Stimulated activated memory B cell treated with anti-CD40 and anti-IgM and Interleukin-4, amounts not matched to agents 10 μg/mL and 1 μg/mL and 100 μg/mL, for 72 hours (primary cell): ENCODE measurements at regions not wholly inside any gene's neighbourhood (a gene's known extent, or its start where the extent isn't known, plus 50 kb on each side); places are given as distances from the start of the nearest gene placed in this dataset.
"Not testable (repeated sequence)": the region's sequence is repeated elsewhere in the genome, so short reads cannot be mapped to it uniquely, and the experiment has no call there.

Experiments
- ATAC-seq: fragments of 150-1000 bp; cut with Tn5 transposase; 2 replicates; pipeline ENCODE4 v1.10.0; 2021
- H3K27ac Mint-ChIP-seq: one replicate; pipeline ENCODE4 v1.8.0; 2022; ENCODE audit warnings: mild to moderate bottlenecking, mixed read lengths
- H3K27me3 Mint-ChIP-seq: one replicate; pipeline ENCODE4 v1.8.0; 2022; ENCODE audit warnings: mixed read lengths
- H3K36me3 Mint-ChIP-seq: one replicate; pipeline ENCODE4 v1.8.0; 2022; ENCODE audit warnings: mixed read lengths
- H3K4me1 Mint-ChIP-seq: one replicate; pipeline ENCODE4 v1.8.0; 2022; ENCODE audit warnings: mixed read lengths
- H3K4me3 Mint-ChIP-seq: one replicate; pipeline ENCODE4 v1.8.0; 2022; ENCODE audit warnings: mild to moderate bottlenecking, moderate library complexity, mixed read lengths
- H3K9me3 Mint-ChIP-seq: one replicate; pipeline ENCODE4 v1.8.0; 2022; ENCODE audit warnings: mixed read lengths

GRCh38 chrX:144129511-144129910 is 245.6 kb downstream of the UBE2NL start:
- H3K27ac Mint-ChIP-seq, H3K9me3 Mint-ChIP-seq, H3K27me3 Mint-ChIP-seq, H3K4me1 Mint-ChIP-seq, H3K4me3 Mint-ChIP-seq, ATAC-seq, H3K36me3 Mint-ChIP-seq: not testable (repeated sequence)

GRCh38 chrX:144130507-144130906 is 246.6 kb downstream of the UBE2NL start:
- H3K4me1 Mint-ChIP-seq, H3K36me3 Mint-ChIP-seq, ATAC-seq, H3K9me3 Mint-ChIP-seq, H3K27me3 Mint-ChIP-seq, H3K27ac Mint-ChIP-seq, H3K4me3 Mint-ChIP-seq: not testable (repeated sequence)

- not testable (repeated sequence) for H3K4me1 Mint-ChIP-seq, H3K27me3 Mint-ChIP-seq, H3K4me3 Mint-ChIP-seq, H3K9me3 Mint-ChIP-seq, ATAC-seq, H3K36me3 Mint-ChIP-seq, H3K27ac Mint-ChIP-seq
Observed at GRCh38 chrX:144131080-144131479, 247.2 kb downstream of the UBE2NL start.

- H3K27me3 Mint-ChIP-seq, H3K9me3 Mint-ChIP-seq: not testable (repeated sequence)
Observed at GRCh38 chrX:144134448-144135119, 250.7 kb downstream of the UBE2NL start.

GRCh38 chrX:144154474-144154873 is 270.6 kb downstream of the UBE2NL start:
- not testable (repeated sequence) for H3K36me3 Mint-ChIP-seq, H3K4me3 Mint-ChIP-seq, H3K27me3 Mint-ChIP-seq, H3K27ac Mint-ChIP-seq, H3K9me3 Mint-ChIP-seq, H3K4me1 Mint-ChIP-seq, ATAC-seq

More at GRCh38 chrX:144134448-144135119, 250.7 kb downstream of the UBE2NL start:
- not testable (repeated sequence) for H3K36me3 Mint-ChIP-seq, ATAC-seq, H3K27ac Mint-ChIP-seq, H3K4me1 Mint-ChIP-seq, H3K4me3 Mint-ChIP-seq

GRCh38 chrX:144185197-144185596 is 301.3 kb downstream of the UBE2NL start:
- H3K4me1 Mint-ChIP-seq, H3K4me3 Mint-ChIP-seq, H3K36me3 Mint-ChIP-seq, H3K27ac Mint-ChIP-seq, H3K9me3 Mint-ChIP-seq, H3K27me3 Mint-ChIP-seq: not testable (repeated sequence)
- peak; percentile 45 for ATAC-seq

GRCh38 chrX:144188489-144188888 is 304.6 kb downstream of the UBE2NL start:
- H3K9me3 Mint-ChIP-seq, H3K27ac Mint-ChIP-seq, H3K27me3 Mint-ChIP-seq, H3K4me3 Mint-ChIP-seq, ATAC-seq, H3K36me3 Mint-ChIP-seq, H3K4me1 Mint-ChIP-seq: not testable (repeated sequence)

GRCh38 chrX:144197057-144197456 is 313.2 kb downstream of the UBE2NL start:
- ATAC-seq, H3K27ac Mint-ChIP-seq, H3K9me3 Mint-ChIP-seq, H3K27me3 Mint-ChIP-seq, H3K4me1 Mint-ChIP-seq, H3K4me3 Mint-ChIP-seq, H3K36me3 Mint-ChIP-seq: not testable (repeated sequence)

GRCh38 chrX:144202726-144203125 is 318.9 kb downstream of the UBE2NL start:
- not testable (repeated sequence) for H3K36me3 Mint-ChIP-seq, H3K4me1 Mint-ChIP-seq, H3K4me3 Mint-ChIP-seq, H3K27me3 Mint-ChIP-seq, H3K9me3 Mint-ChIP-seq, H3K27ac Mint-ChIP-seq
- peak; percentile 45 for ATAC-seq

GRCh38 chrX:144208360-144209024 is 324.6 kb downstream of the UBE2NL start:
- H3K4me1 Mint-ChIP-seq, H3K27ac Mint-ChIP-seq, H3K9me3 Mint-ChIP-seq, H3K36me3 Mint-ChIP-seq, H3K4me3 Mint-ChIP-seq, H3K27me3 Mint-ChIP-seq, ATAC-seq: not testable (repeated sequence)

- no peaks in the 10 kb centered on the region for H3K9me3 Mint-ChIP-seq
- no peak for ATAC-seq
- H3K36me3 Mint-ChIP-seq, result no peaks in the 10 kb centered on the region
- H3K27me3 Mint-ChIP-seq, result no peaks in the 10 kb centered on the region
- H3K4me3 Mint-ChIP-seq, result no peak overlapping the region
- H3K27ac Mint-ChIP-seq, result no peak overlapping the region
- H3K4me1 Mint-ChIP-seq, result no peaks in the 10 kb centered on the region
Observed at GRCh38 chrX:144214651-144215050, 330.8 kb downstream of the UBE2NL start.

GRCh38 chrX:144219035-144219434 is 335.2 kb downstream of the UBE2NL start:
- Mint-ChIP-seq H3K9me3 (no peaks in the 10 kb centered on the region), H3K27me3 (no peaks in the 10 kb centered on the region), H3K27ac (no peak overlapping the region), H3K4me1 (no peaks in the 10 kb centered on the region), H3K4me3 (no peak overlapping the region), H3K36me3 (no peaks in the 10 kb centered on the region)
- ATAC-seq, result no peak

GRCh38 chrX:144231116-144231785 is 347.4 kb downstream of the UBE2NL start:
- H3K27me3 Mint-ChIP-seq, H3K4me3 Mint-ChIP-seq, H3K4me1 Mint-ChIP-seq, H3K27ac Mint-ChIP-seq, ATAC-seq, H3K36me3 Mint-ChIP-seq, H3K9me3 Mint-ChIP-seq: not testable (repeated sequence)

GRCh38 chrX:144253356-144253755 is 369.5 kb downstream of the UBE2NL start:
- Mint-ChIP-seq H3K4me3 (no peak overlapping the region), H3K9me3 (peaks cover 5% of the 10 kb centered on the region), H3K4me1 (no peaks in the 10 kb centered on the region), H3K36me3 (no peaks in the 10 kb centered on the region), H3K27ac (no peak overlapping the region), H3K27me3 (no peaks in the 10 kb centered on the region)
- no peak for ATAC-seq

- H3K4me1 Mint-ChIP-seq, result no peaks in the 10 kb centered on the region
- no peaks in the 10 kb centered on the region for H3K36me3 Mint-ChIP-seq
- no peak for ATAC-seq
- peaks cover 9% of the 10 kb centered on the region for H3K9me3 Mint-ChIP-seq
- no peak overlapping the region for H3K4me3 Mint-ChIP-seq
- no peaks in the 10 kb centered on the region for H3K27me3 Mint-ChIP-seq
- no peak overlapping the region for H3K27ac Mint-ChIP-seq
Observed at GRCh38 chrX:144259054-144259453, 375.2 kb downstream of the UBE2NL start.

- Mint-ChIP-seq H3K36me3 (no peaks in the 10 kb centered on the region), H3K27me3 (no peaks in the 10 kb centered on the region), H3K4me3 (no peak overlapping the region), H3K27ac (no peak overlapping the region), H3K9me3 (no peaks in the 10 kb centered on the region), H3K4me1 (no peaks in the 10 kb centered on the region)
- ATAC-seq, result no peak
Observed at GRCh38 chrX:144265641-144266040, 381.8 kb downstream of the UBE2NL start.
